HL-60 (cell line): ENCODE measurements at regions not wholly inside any gene's neighbourhood (a gene's known extent, or its start where the extent isn't known, plus 50 kb on each side); places are given as distances from the start of the nearest gene placed in this dataset.

Experiments
- DNase-seq, 2 experiments: peaks; one replicate each; pipeline ENCODE4 v3.0.0-alpha.2; 2010 to 2020; ENCODE audit warnings: low read depth in 1 of 2, low spot score in 1 of 2
- H3K27ac ChIP-seq: fragments of 250-450 bp; sonication (Bioruptor Pico); replicated peaks from 2 replicates; pipeline ENCODE4 v1.5.1; 2020; ENCODE audit warnings: mild to moderate bottlenecking, moderate library complexity
- H3K27me3 ChIP-seq: fragments of 250-450 bp; sonication (Bioruptor Pico); 2 replicates; pipeline ENCODE4 v1.5.1; 2021; ENCODE audit warnings: mild to moderate bottlenecking, moderate library complexity; ENCODE audit not compliant: insufficient read depth, poor library complexity, severe bottlenecking
- H3K4me3 ChIP-seq: replicated peaks from 2 replicates; pipeline ENCODE4 v1.5.1; 2011; ENCODE audit warnings: mild to moderate bottlenecking, control low read depth, low read length; ENCODE audit not compliant: insufficient read depth
- CTCF ChIP-seq: IDR thresholded peaks from one replicate; pipeline ENCODE4 v1.5.1; 2011; ENCODE audit warnings: low read length, control low read depth, inconsistent platforms; ENCODE audit not compliant: insufficient read depth
- GABPA ChIP-seq: IDR thresholded peaks from 2 replicates; pipeline ENCODE4 v1.6.1; 2012; ENCODE audit warnings: low read depth
- POLR2AphosphoS5 ChIP-seq: IDR thresholded peaks from 2 replicates; pipeline ENCODE4 v1.6.1; 2012; ENCODE audit warnings: low read depth
- REST ChIP-seq: IDR thresholded peaks from 2 replicates; pipeline ENCODE4 v1.6.1; 2012; ENCODE audit warnings: low read depth; ENCODE audit not compliant: insufficient replicate concordance
- SPI1 ChIP-seq: IDR thresholded peaks from 2 replicates; pipeline ENCODE4 v1.6.1; 2012; ENCODE audit warnings: low read depth, mild to moderate bottlenecking, borderline replicate concordance

GRCh38 chr13:74389056-74389455 is 254.9 kb upstream of the KLF12 start:
- Histone ChIP-seq H3K4me3 (no peak overlapping the region), H3K27ac (no peak overlapping the region), H3K27me3 (no peaks in the 10 kb centered on the region)
- TF ChIP-seq POLR2AphosphoS5 (no peak), REST (no peak), SPI1 (no peak), GABPA (no peak), CTCF (no peak)
- DNase-seq, result no peak

GRCh38 chr13:74388626-74389025 is 254.4 kb upstream of the KLF12 start:
- no peak overlapping the region for H3K27ac ChIP-seq
- TF ChIP-seq POLR2AphosphoS5 (no peak), REST (no peak), CTCF (no peak), GABPA (no peak)
- no peak overlapping the region for H3K4me3 ChIP-seq
- no peak for DNase-seq
- no peaks in the 10 kb centered on the region for H3K27me3 ChIP-seq

- no peak for DNase-seq
- no peaks in the 10 kb centered on the region for H3K27me3 ChIP-seq
- no peak for TF ChIP-seq GABPA
- no peak for TF ChIP-seq POLR2AphosphoS5
- TF ChIP-seq CTCF, result no peak
- no peak for TF ChIP-seq REST
- TF ChIP-seq SPI1, result no peak
- no peak overlapping the region for H3K4me3 ChIP-seq
- H3K27ac ChIP-seq, result no peak overlapping the region
These were observed 238.3 kb upstream of the KLF12 start for GRCh38 chr13:74372511-74372910.
